Liver (tissue), 3 donors: ENCODE measurements at regions not wholly inside any gene's neighbourhood (a gene's known extent, or its start where the extent isn't known, plus 50 kb on each side); places are given as distances from the start of the nearest gene placed in this dataset.

Experiments
- FOXA1 ChIP-seq: IDR thresholded peaks from 2 replicates; pipeline ENCODE4 v1.6.1; 2016; ENCODE audit warnings: antibody characterized with exemption
- GABPA ChIP-seq, 2 donors: IDR thresholded peaks in 1 of 2; conservative IDR thresholded peaks in 1 of 2; 2 replicates each; pipeline ENCODE4 v1.6.1; 2016; ENCODE audit warnings: antibody characterized with exemption in 2 of 2, mild to moderate bottlenecking in 1 of 2, moderate library complexity in 1 of 2
- HNF4A ChIP-seq, 2 donors: conservative IDR thresholded peaks; 2 replicates each; pipeline ENCODE4 v1.6.1; 2016; ENCODE audit warnings: antibody characterized with exemption in 2 of 2, mild to moderate bottlenecking in 2 of 2
- NR2F2 ChIP-seq: IDR thresholded peaks from 2 replicates; pipeline ENCODE4 v1.6.1; 2016; ENCODE audit warnings: antibody characterized with exemption
- RAD21 ChIP-seq, 2 donors: IDR thresholded peaks; 2 replicates each; pipeline ENCODE4 v1.6.1; 2016; ENCODE audit warnings: antibody characterized with exemption in 2 of 2, mild to moderate bottlenecking in 2 of 2
- TAF1 ChIP-seq: conservative IDR thresholded peaks from 2 replicates; pipeline ENCODE4 v1.6.1; 2016; ENCODE audit warnings: antibody characterized with exemption, mild to moderate bottlenecking
- YY1 ChIP-seq: IDR thresholded peaks from 2 replicates; pipeline ENCODE4 v1.6.1; 2016; ENCODE audit warnings: antibody characterized with exemption, mild to moderate bottlenecking
- TF ChIP-seq, protein P1 (sequence below): IDR thresholded peaks from 2 replicates; pipeline ENCODE4 v1.6.1; 2016; ENCODE audit warnings: antibody characterized with exemption
- TF ChIP-seq, protein P2 (sequence below): fragments of 150-350 bp; IDR thresholded peaks from 2 replicates; pipeline ENCODE4 v1.5.1; 2017; ENCODE audit warnings: improper control_type of control experiment, low read depth, low read length; ENCODE audit not compliant: missing input control
- TF ChIP-seq, protein P3 (sequence below): IDR thresholded peaks from 2 replicates; pipeline ENCODE4 v1.6.1; 2016; ENCODE audit warnings: antibody characterized with exemption
- TF ChIP-seq, protein P4 (sequence below): IDR thresholded peaks from 2 replicates; pipeline ENCODE4 v1.6.1; 2016; ENCODE audit warnings: antibody characterized with exemption
- donor health status: healthy.
- donor health status: healthy.

DNA sequence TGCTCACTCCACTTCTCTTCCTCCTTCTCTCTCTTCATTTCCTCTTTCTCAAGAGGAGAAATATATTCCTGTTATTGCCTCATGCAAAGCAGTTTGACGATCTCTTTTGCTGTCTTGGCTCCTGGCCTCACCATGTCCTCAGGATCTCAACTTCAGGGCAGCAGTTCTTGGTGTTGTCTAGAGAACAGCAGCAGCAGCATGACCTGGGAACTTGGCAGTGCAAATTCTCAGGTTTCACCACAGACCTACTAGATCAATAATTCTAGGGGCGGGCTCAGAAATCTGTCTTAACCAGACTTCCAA lies 193.4 kb upstream of the EDNRA start:
- TF ChIP-seq TAF1 = no peak
- TF ChIP-seq FOXA1 = no peak
- TF ChIP-seq, protein P1, sequence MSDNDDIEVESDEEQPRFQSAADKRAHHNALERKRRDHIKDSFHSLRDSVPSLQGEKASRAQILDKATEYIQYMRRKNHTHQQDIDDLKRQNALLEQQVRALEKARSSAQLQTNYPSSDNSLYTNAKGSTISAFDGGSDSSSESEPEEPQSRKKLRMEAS = no peak
- no peak for TF ChIP-seq RAD21 (IDR thresholded peaks at IDR 0.05)
- no peak for TF ChIP-seq GABPA (IDR thresholded peaks at IDR 0.05 in 1 of 2, conservative IDR thresholded peaks at IDR 0.05 in 1 of 2)
- TF ChIP-seq, protein P2, sequence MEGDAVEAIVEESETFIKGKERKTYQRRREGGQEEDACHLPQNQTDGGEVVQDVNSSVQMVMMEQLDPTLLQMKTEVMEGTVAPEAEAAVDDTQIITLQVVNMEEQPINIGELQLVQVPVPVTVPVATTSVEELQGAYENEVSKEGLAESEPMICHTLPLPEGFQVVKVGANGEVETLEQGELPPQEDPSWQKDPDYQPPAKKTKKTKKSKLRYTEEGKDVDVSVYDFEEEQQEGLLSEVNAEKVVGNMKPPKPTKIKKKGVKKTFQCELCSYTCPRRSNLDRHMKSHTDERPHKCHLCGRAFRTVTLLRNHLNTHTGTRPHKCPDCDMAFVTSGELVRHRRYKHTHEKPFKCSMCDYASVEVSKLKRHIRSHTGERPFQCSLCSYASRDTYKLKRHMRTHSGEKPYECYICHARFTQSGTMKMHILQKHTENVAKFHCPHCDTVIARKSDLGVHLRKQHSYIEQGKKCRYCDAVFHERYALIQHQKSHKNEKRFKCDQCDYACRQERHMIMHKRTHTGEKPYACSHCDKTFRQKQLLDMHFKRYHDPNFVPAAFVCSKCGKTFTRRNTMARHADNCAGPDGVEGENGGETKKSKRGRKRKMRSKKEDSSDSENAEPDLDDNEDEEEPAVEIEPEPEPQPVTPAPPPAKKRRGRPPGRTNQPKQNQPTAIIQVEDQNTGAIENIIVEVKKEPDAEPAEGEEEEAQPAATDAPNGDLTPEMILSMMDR = no peak
- TF ChIP-seq, protein P3, sequence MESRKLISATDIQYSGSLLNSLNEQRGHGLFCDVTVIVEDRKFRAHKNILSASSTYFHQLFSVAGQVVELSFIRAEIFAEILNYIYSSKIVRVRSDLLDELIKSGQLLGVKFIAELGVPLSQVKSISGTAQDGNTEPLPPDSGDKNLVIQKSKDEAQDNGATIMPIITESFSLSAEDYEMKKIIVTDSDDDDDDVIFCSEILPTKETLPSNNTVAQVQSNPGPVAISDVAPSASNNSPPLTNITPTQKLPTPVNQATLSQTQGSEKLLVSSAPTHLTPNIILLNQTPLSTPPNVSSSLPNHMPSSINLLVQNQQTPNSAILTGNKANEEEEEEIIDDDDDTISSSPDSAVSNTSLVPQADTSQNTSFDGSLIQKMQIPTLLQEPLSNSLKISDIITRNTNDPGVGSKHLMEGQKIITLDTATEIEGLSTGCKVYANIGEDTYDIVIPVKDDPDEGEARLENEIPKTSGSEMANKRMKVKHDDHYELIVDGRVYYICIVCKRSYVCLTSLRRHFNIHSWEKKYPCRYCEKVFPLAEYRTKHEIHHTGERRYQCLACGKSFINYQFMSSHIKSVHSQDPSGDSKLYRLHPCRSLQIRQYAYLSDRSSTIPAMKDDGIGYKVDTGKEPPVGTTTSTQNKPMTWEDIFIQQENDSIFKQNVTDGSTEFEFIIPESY = no peak
- no peak for TF ChIP-seq YY1
- TF ChIP-seq, protein P4, sequence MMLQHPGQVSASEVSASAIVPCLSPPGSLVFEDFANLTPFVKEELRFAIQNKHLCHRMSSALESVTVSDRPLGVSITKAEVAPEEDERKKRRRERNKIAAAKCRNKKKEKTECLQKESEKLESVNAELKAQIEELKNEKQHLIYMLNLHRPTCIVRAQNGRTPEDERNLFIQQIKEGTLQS = no peak
- no peak for TF ChIP-seq NR2F2
- no peak for TF ChIP-seq HNF4A (conservative IDR thresholded peaks at IDR 0.05)
